HCT116 (cell line): ENCODE measurements at regions not wholly inside any gene's neighbourhood (a gene's known extent, or its start where the extent isn't known, plus 50 kb on each side); places are given as distances from the start of the nearest gene placed in this dataset.
A peak's percentile ranks its signal among the peaks of the same experiment; 100 is the strongest.

Source experiments
- ATAC-seq: fragments of 200-7000 bp; cut with Tn5 transposase; 2 replicates; pipeline ENCODE4 v1.9.1; 2020; ENCODE audit warnings: mild to moderate bottlenecking, moderate library complexity
- BruUV-seq: library from RNA; stranded (reverse); fragments of 400-500 nt; replicated peaks from 2 replicates; lab custom pipeline; 2021; lab: Mats Ljungman, UMichigan
- CTCF ChIA-PET: fragments of 300-600 bp; sonication (Branson Sonifier 250); formaldehyde crosslinking; loops from one replicate; lab custom pipeline; 2021; ENCODE audit warnings: antibody characterized with exemption; lab: Charles Lee
- POLR2A ChIA-PET: fragments of 300-600, 350-600 bp; sonication (Branson Sonifier 250); formaldehyde crosslinking; loops from one replicate; lab custom pipeline; 2021; ENCODE audit warnings: antibody characterized with exemption; lab: Charles Lee
- RAD21 ChIA-PET, 2 experiments: fragments of 300-600 bp; sonication (Branson Sonifier 250); formaldehyde crosslinking; loops; one replicate each; lab custom pipeline; 2023; ENCODE audit warnings: low total read pairs in 2 of 2; ENCODE audit not compliant: uncharacterized antibody in 2 of 2, unreplicated experiment in 2 of 2, low non-redundant PET in 1 of 2; lab: Charles Lee
- DNase-seq: peaks from one replicate; pipeline ENCODE4 v3.0.0-alpha.2; 2010; ENCODE audit warnings: low read depth, low spot score
- H2AFZ ChIP-seq: fragments of 200-600 bp; shearing (Covaris generic), sonication (generic); 2 replicates; pipeline ENCODE4 v1.6.1; 2017; ENCODE audit warnings: low read depth, mixed run types, mixed read lengths, antibody characterized with exemption, low read length; ENCODE audit not compliant: poor library complexity, severe bottlenecking
- H3K27ac ChIP-seq: 2 replicates; pipeline ENCODE4 v1.5.1; 2012; ENCODE audit warnings: low read depth, low read length
- H3K27me3 ChIP-seq: fragments of 200-600 bp; sonication (generic); 2 replicates; pipeline ENCODE4 v1.6.1; 2016; ENCODE audit warnings: mixed run types, low read length, mixed read lengths; ENCODE audit not compliant: insufficient read depth
- H3K36me3 ChIP-seq, 2 experiments: fragments of 200-500 bp in 1 of 2; fragments of 200-600 bp in 1 of 2; sonication (Bioruptor generic) in 1 of 2; sonication (generic) in 1 of 2; 2 replicates each; pipeline versions ENCODE4 v1.5.1 to v1.6.1; 2014 to 2016; ENCODE audit warnings: low read length in 2 of 2, inconsistent platforms in 1 of 2, mixed read lengths in 1 of 2, mixed run types in 1 of 2; ENCODE audit not compliant: insufficient read depth in 2 of 2, control insufficient read depth in 1 of 2
- H3K4me1 ChIP-seq, 2 experiments: fragments of 200-600 bp in 1 of 2; sonication (generic) in 1 of 2; 2 replicates each; pipeline versions ENCODE4 v1.5.1 to v1.6.1; 2012 to 2017; ENCODE audit warnings: low read length in 2 of 2, inconsistent platforms in 1 of 2, mild to moderate bottlenecking in 1 of 2, mixed read lengths in 1 of 2, mixed run types in 1 of 2, moderate library complexity in 1 of 2; ENCODE audit not compliant: insufficient read depth in 2 of 2, control insufficient read depth in 1 of 2
- H3K4me2 ChIP-seq: fragments of 200-600 bp; sonication (generic); 2 replicates; pipeline ENCODE4 v1.6.1; 2017; ENCODE audit warnings: mixed run types, low read length, mixed read lengths
- H3K4me3 ChIP-seq, 2 experiments: fragments of 200-600 bp in 1 of 2; sonication (generic) in 1 of 2; replicated peaks in 1 of 2; 2 replicates each; pipeline ENCODE4 v1.5.1; 2011 to 2016; ENCODE audit warnings: low read length in 2 of 2, control low read depth in 1 of 2, low read depth in 1 of 2, mild to moderate bottlenecking in 1 of 2, mixed read lengths in 1 of 2, mixed run types in 1 of 2
- H3K79me2 ChIP-seq: fragments of 200-600 bp; sonication (generic); 2 replicates; pipeline ENCODE4 v1.6.1; 2017; ENCODE audit warnings: mild to moderate bottlenecking, mixed run types, low read length, moderate library complexity, mixed read lengths; ENCODE audit not compliant: insufficient read depth
- H3K9ac ChIP-seq: fragments of 200-600 bp; sonication (generic); 2 replicates; pipeline ENCODE4 v1.6.1; 2016; ENCODE audit warnings: low read length, mixed read lengths
- H3K9me2 ChIP-seq: fragments of 200-600 bp; sonication (generic), shearing (Covaris generic); 2 replicates; pipeline ENCODE4 v1.6.1; 2017; ENCODE audit warnings: mixed run types, mild to moderate bottlenecking, moderate library complexity; ENCODE audit not compliant: insufficient read depth
- H3K9me3 ChIP-seq, 2 experiments: fragments of 200-500 bp in 1 of 2; fragments of 200-600 bp in 1 of 2; sonication (Bioruptor generic) in 1 of 2; sonication (generic) in 1 of 2; 2 replicates each; pipeline ENCODE4 v1.6.1; 2014 to 2017; ENCODE audit warnings: low read length in 2 of 2, mixed read lengths in 2 of 2, inconsistent platforms in 1 of 2, low read depth in 1 of 2, mild to moderate bottlenecking in 1 of 2, mixed run types in 1 of 2, moderate library complexity in 1 of 2; ENCODE audit not compliant: control insufficient read depth in 1 of 2, insufficient read depth in 1 of 2
- H4K20me1 ChIP-seq: fragments of 200-600 bp; sonication (generic), shearing (Covaris generic); 2 replicates; pipeline ENCODE4 v1.6.1; 2017; ENCODE audit warnings: mixed run types, mild to moderate bottlenecking, moderate library complexity; ENCODE audit not compliant: insufficient read depth
- CEBPB ChIP-seq: IDR thresholded peaks from 2 replicates; pipeline ENCODE4 v1.6.1; 2012; ENCODE audit warnings: low read depth
- CTCF ChIP-seq, 3 experiments: fragments of 200-600 bp in 1 of 3; sonication (generic) in 1 of 3; IDR thresholded peaks in 2 of 3; conservative IDR thresholded peaks in 1 of 3; 2 replicates each; pipeline ENCODE4 v1.5.1; 2012 to 2017; ENCODE audit warnings: low read depth in 2 of 3, low read length in 2 of 3, antibody characterized with exemption in 1 of 3, borderline replicate concordance in 1 of 3, control low read depth in 1 of 3, mild to moderate bottlenecking in 1 of 3, mixed read lengths in 1 of 3, mixed run types in 1 of 3, moderate library complexity in 1 of 3; ENCODE audit not compliant: insufficient read depth in 1 of 3
- EGR1 ChIP-seq: IDR thresholded peaks from 2 replicates; pipeline ENCODE4 v1.6.1; 2012; ENCODE audit warnings: low read depth
- FOSL1 ChIP-seq: IDR thresholded peaks from 2 replicates; pipeline ENCODE4 v1.6.1; 2012; ENCODE audit warnings: low read depth
- MAX ChIP-seq: IDR thresholded peaks from 2 replicates; pipeline ENCODE4 v1.6.1; 2012
- RAD21 ChIP-seq: IDR thresholded peaks from 2 replicates; pipeline ENCODE4 v1.6.1; 2012; ENCODE audit warnings: low read depth, mild to moderate bottlenecking
- ZBTB33 ChIP-seq: IDR thresholded peaks from 2 replicates; pipeline ENCODE4 v1.6.1; 2011; ENCODE audit warnings: mild to moderate bottlenecking, low read length, moderate library complexity; ENCODE audit not compliant: insufficient replicate concordance; ENCODE audit errors: extremely low read depth
- ZNF274 ChIP-seq: fragments of 200-500 bp; sonication (Bioruptor generic); IDR thresholded peaks from 2 replicates; pipeline ENCODE4 v1.6.1; 2014; ENCODE audit warnings: mild to moderate bottlenecking, low read depth, low read length, inconsistent platforms
- intact Hi-C: fragments of 100-400 bp; cut with micrococcal nuclease; formaldehyde crosslinking; loops from 2 replicates; pipeline ENCODE4 v1.10.0; 2022

- H2AFZ ChIP-seq = no peak overlapping the region
- H3K79me2 ChIP-seq = no peaks in the 10 kb centered on the region
- peaks cover 8 to 9% of the 10 kb centered on the region in 2 experiments; a peak in 3 of 4 replicates for H3K4me1 ChIP-seq
- ATAC-seq (no peak), DNase-seq (no peak)
- H3K9ac ChIP-seq = no peak overlapping the region
- no TSS peak for BruUV-seq
- intact Hi-C loops = no loop called here
- H3K4me3 ChIP-seq = no peak overlapping the region
- no peaks in the 10 kb centered on the region for H3K36me3 ChIP-seq
- no peaks in the 10 kb centered on the region for H3K27me3 ChIP-seq
- H3K9me3 ChIP-seq = no peaks in the 10 kb centered on the region
- TF ChIP-seq FOSL1 (no peak), CEBPB (no peak)
- H3K27ac ChIP-seq = no peak overlapping the region
- no peaks in the 10 kb centered on the region for H4K20me1 ChIP-seq
- RAD21 ChIA-PET = no interaction called here
- H3K4me2 ChIP-seq = no peak overlapping the region
- POLR2A ChIA-PET = no interaction called here
- CTCF ChIA-PET = no interaction called here
- no peaks in the 10 kb centered on the region for H3K9me2 ChIP-seq
Measured at GRCh38 chr7:1352656-1353271, 106.5 kb downstream of the MICALL2 start.

- no TSS peak for BruUV-seq
- Histone ChIP-seq H2AFZ (no peak overlapping the region), H3K36me3 (no peaks in the 10 kb centered on the region), H3K4me3 (no peak overlapping the region), H3K9me3 (no peaks in the 10 kb centered on the region), H3K9ac (no peak overlapping the region), H3K27me3 (no peaks in the 10 kb centered on the region), H3K79me2 (no peaks in the 10 kb centered on the region), H3K9me2 (no peaks in the 10 kb centered on the region), H4K20me1 (no peaks in the 10 kb centered on the region), H3K4me2 (peak overlapping the region; percentile 21; the same call in 1 of the 2 replicates), H3K4me1 (peaks cover 8 to 9% of the 10 kb centered on the region in 2 experiments; a peak in 3 of 4 replicates), H3K27ac (no peak overlapping the region)
- POLR2A ChIA-PET = no interaction called here
- ATAC-seq (no peak), DNase-seq (no peak)
- TF ChIP-seq CTCF (IDR thresholded peaks at IDR 0.05 in 2 of 3, conservative IDR thresholded peaks at IDR 0.05 in 1 of 3; ENCODE audit: borderline replicate concordance in 1 of 3, insufficient read depth in 1 of 3, low read depth in 2 of 3, low read length in 2 of 3) (no peak), ZBTB33 (no peak), MAX (no peak), EGR1 (no peak), ZNF274 (no peak), RAD21 (no peak), FOSL1 (no peak)
- RAD21 ChIA-PET = no interaction called here
- CTCF ChIA-PET = no interaction called here
- intact Hi-C loops = no loop called here
Measured at GRCh38 chr7:1354661-1355567, 104.4 kb downstream of the MICALL2 start.
